NCI-H82 treated with DMSO at 0.1 percent for 48 hours (cell line): ENCODE measurements at regions not wholly inside any gene's neighbourhood (a gene's known extent, or its start where the extent isn't known, plus 50 kb on each side); places are given as distances from the start of the nearest gene placed in this dataset.

ENCODE experiments used
- DNase-seq: peaks from one replicate; lab custom pipeline; 2025; ENCODE audit not compliant: unreplicated experiment; lab: John Stamatoyannopoulos, UW

GRCh38 chr10:112092519-112092918 lies 91.0 kb downstream of the GPAM start:
- no peak for DNase-seq

- DNase-seq: no peak
Measured at GRCh38 chr10:112094984-112095383, 88.6 kb downstream of the GPAM start.

GRCh38 chr10:112095731-112096130 lies 87.8 kb downstream of the GPAM start:
- no peak for DNase-seq

- DNase-seq: no peak
Measured at GRCh38 chr10:112098682-112099081, 84.9 kb downstream of the GPAM start.
